ENCODE measurements at regions not wholly inside any gene's neighbourhood (a gene's known extent, or its start where the extent isn't known, plus 50 kb on each side); places are given as distances from the start of the nearest gene placed in this dataset.

GRCh38 chr1:14115976-14116375 is 416.0 kb downstream of the PRDM2 start:
- H4K91ac ChIP-seq (ENCODE audit: low read depth, low read length, poor library complexity): no peak overlapping the region
- H3K36me3 ChIP-seq (replicated peaks in 1 of 2; ENCODE audit: control insufficient read depth in 2 of 2, insufficient read depth in 2 of 2, low read length in 2 of 2): no peaks in the 10 kb centered on the region
- H3K9me3 ChIP-seq (replicated peaks in 1 of 2; ENCODE audit: control insufficient read depth in 2 of 2, insufficient read depth in 1 of 2, low read depth in 1 of 2, low read length in 2 of 2): peaks cover 0 to 9% of the 10 kb centered on the region in 2 donors
- H4K8ac ChIP-seq (ENCODE audit: low read depth, low read length): no peak overlapping the region
- no peak overlapping the region for H2AFZ ChIP-seq (ENCODE audit: low read length)
- peaks cover 0 to 5% of the 10 kb centered on the region in 2 donors for H3K4me1 ChIP-seq (ENCODE audit: control insufficient read depth in 2 of 2, insufficient read depth in 1 of 2, low read depth in 1 of 2, low read length in 2 of 2)
- H3K18ac ChIP-seq (ENCODE audit: low read length): no peak overlapping the region
- no peak overlapping the region for H3K14ac ChIP-seq (ENCODE audit: low read length)
- no peak overlapping the region for H3K23ac ChIP-seq (ENCODE audit: low read depth, low read length, poor library complexity)
- no peak overlapping the region for H3K9ac ChIP-seq (ENCODE audit: low read depth, low read length, poor library complexity)
- DNase-seq (ENCODE audit: low spot score): no peak
- no peak overlapping the region for H3K4me3 ChIP-seq (ENCODE audit: low read length in 2 of 2)
- H2BK15ac ChIP-seq (ENCODE audit: low read length): no peak overlapping the region
- H3K79me1 ChIP-seq (ENCODE audit: low read depth, low read length): no peaks in the 10 kb centered on the region
- WGBS, 2 donors (ENCODE audit: extremely low coverage in 2 of 2, insufficient read length in 2 of 2, insufficient replicate concordance in 1 of 2): no CpG with 5 or more reads among the region's 4 CpGs
- H3K4me2 ChIP-seq (ENCODE audit: insufficient read depth, low read length, poor library complexity, severe bottlenecking): no peak overlapping the region
- H2AK5ac ChIP-seq (ENCODE audit: low read depth, low read length): no peak overlapping the region
- no peak overlapping the region for H2BK12ac ChIP-seq (ENCODE audit: low read length)
- H2BK5ac ChIP-seq (ENCODE audit: low read length): no peak overlapping the region
- no peak overlapping the region for H3K27ac ChIP-seq (replicated peaks; ENCODE audit: low read length)
- H3K4ac ChIP-seq (ENCODE audit: low read length): no peak overlapping the region
- H3K27me3 ChIP-seq (ENCODE audit: control insufficient read depth in 3 of 3, insufficient read depth in 3 of 3, low read depth in 1 of 3, low read length in 3 of 3): no peaks in the 10 kb centered on the region
- no peak overlapping the region for H2BK120ac ChIP-seq (ENCODE audit: low read depth, low read length)

GRCh38 chr1:14117700-14118099 is 417.7 kb downstream of the PRDM2 start:
- H3K79me1 ChIP-seq (ENCODE audit: low read depth, low read length): no peaks in the 10 kb centered on the region
- H3K14ac ChIP-seq (ENCODE audit: low read length): peak overlapping the region; percentile 9
- H2BK120ac ChIP-seq (ENCODE audit: low read depth, low read length): no peak overlapping the region
- no peak overlapping the region for H2AK5ac ChIP-seq (ENCODE audit: low read depth, low read length)
- no peak overlapping the region for H3K27ac ChIP-seq (replicated peaks; ENCODE audit: low read length)
- H3K4me1 ChIP-seq (ENCODE audit: control insufficient read depth in 2 of 2, insufficient read depth in 1 of 2, low read depth in 1 of 2, low read length in 2 of 2): peaks cover 0 to 5% of the 10 kb centered on the region in 2 donors
- H2BK5ac ChIP-seq (ENCODE audit: low read length): no peak overlapping the region
- H2AFZ ChIP-seq (ENCODE audit: low read length): no peak overlapping the region
- no peak overlapping the region for H2BK15ac ChIP-seq (ENCODE audit: low read length)
- H3K27me3 ChIP-seq (ENCODE audit: control insufficient read depth in 3 of 3, insufficient read depth in 3 of 3, low read depth in 1 of 3, low read length in 3 of 3): no peaks in the 10 kb centered on the region
- no peak overlapping the region for H3K18ac ChIP-seq (ENCODE audit: low read length)
- no peak overlapping the region for H3K4me2 ChIP-seq (ENCODE audit: insufficient read depth, low read length, poor library complexity, severe bottlenecking)
- no peak overlapping the region for H4K91ac ChIP-seq (ENCODE audit: low read depth, low read length, poor library complexity)
- no peaks in the 10 kb centered on the region for H3K36me3 ChIP-seq (replicated peaks in 1 of 2; ENCODE audit: control insufficient read depth in 2 of 2, insufficient read depth in 2 of 2, low read length in 2 of 2)
- H3K4ac ChIP-seq (ENCODE audit: low read length): no peak overlapping the region
- no peak overlapping the region for H2BK12ac ChIP-seq (ENCODE audit: low read length)
- no CpG with 5 or more reads among the region's 2 CpGs for WGBS, 2 donors (ENCODE audit: extremely low coverage in 2 of 2, insufficient read length in 2 of 2, insufficient replicate concordance in 1 of 2)
- no peak overlapping the region for H3K4me3 ChIP-seq (ENCODE audit: low read length in 2 of 2)
- DNase-seq (ENCODE audit: low spot score): no peak
- peaks cover 0 to 9% of the 10 kb centered on the region in 2 donors for H3K9me3 ChIP-seq (replicated peaks in 1 of 2; ENCODE audit: control insufficient read depth in 2 of 2, insufficient read depth in 1 of 2, low read depth in 1 of 2, low read length in 2 of 2)
- no peak overlapping the region for H3K23ac ChIP-seq (ENCODE audit: low read depth, low read length, poor library complexity)
- no peak overlapping the region for H4K8ac ChIP-seq (ENCODE audit: low read depth, low read length)
- H3K9ac ChIP-seq (ENCODE audit: low read depth, low read length, poor library complexity): no peak overlapping the region

DNA sequence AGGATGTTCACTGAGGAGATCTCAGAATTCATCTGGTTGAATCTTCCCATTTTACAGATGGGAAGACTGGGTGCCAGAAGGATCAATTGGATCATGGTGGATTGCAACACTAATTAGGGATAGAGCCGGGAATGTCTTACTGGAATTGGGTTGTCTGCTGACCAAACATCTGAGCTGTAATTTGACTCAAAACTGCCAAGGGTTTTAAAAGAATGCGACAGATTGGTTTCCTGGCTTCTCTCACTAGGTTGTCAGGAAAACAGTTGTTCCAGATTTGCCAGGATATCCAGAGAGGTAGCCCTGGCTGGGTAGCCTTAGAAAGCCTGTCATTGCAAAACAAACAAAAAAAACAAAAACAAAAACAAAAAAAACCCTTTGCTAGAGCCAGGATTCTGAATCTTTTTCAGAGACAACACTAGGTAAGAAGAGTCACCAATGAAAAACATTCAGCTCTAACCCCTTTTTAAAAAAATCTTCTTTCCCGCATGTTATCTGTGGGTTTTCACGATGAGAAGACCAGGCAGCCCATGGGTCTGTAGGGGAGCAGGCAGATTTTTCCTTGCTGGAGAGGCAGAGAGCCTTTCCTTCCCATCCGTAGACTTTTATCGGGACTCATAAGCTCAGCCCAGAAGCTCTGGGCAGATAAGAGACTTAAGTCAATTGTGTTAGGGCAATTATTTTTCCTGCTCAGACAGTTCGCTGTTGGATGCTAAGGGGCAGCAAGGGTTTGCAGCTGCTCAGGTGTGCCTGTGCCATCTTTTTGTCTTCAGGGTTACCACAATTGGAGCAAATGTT is 418.9 kb downstream of the PRDM2 start:
- Histone ChIP-seq H3K36me3 (replicated peaks in 1 of 2; ENCODE audit: control insufficient read depth in 2 of 2, insufficient read depth in 2 of 2, low read length in 2 of 2) (no peaks in the 10 kb centered on the region), H3K27ac (replicated peaks; ENCODE audit: low read length) (no peak overlapping the region), H2BK15ac (ENCODE audit: low read length) (no peak overlapping the region), H2AFZ (ENCODE audit: low read length) (no peak overlapping the region), H3K14ac (ENCODE audit: low read length) (no peak overlapping the region), H3K4me2 (ENCODE audit: insufficient read depth, low read length, poor library complexity, severe bottlenecking) (no peak overlapping the region), H3K18ac (ENCODE audit: low read length) (no peak overlapping the region), H3K4me3 (ENCODE audit: low read length in 2 of 2) (no peak overlapping the region), H3K27me3 (ENCODE audit: control insufficient read depth in 3 of 3, insufficient read depth in 3 of 3, low read depth in 1 of 3, low read length in 3 of 3) (no peaks in the 10 kb centered on the region), H3K9ac (ENCODE audit: low read depth, low read length, poor library complexity) (no peak overlapping the region), H4K91ac (ENCODE audit: low read depth, low read length, poor library complexity) (no peak overlapping the region), H3K9me3 (replicated peaks in 1 of 2; ENCODE audit: control insufficient read depth in 2 of 2, insufficient read depth in 1 of 2, low read depth in 1 of 2, low read length in 2 of 2) (peaks cover 0 to 9% of the 10 kb centered on the region in 2 donors), H2BK12ac (ENCODE audit: low read length) (no peak overlapping the region), H3K23ac (ENCODE audit: low read depth, low read length, poor library complexity) (no peak overlapping the region), H4K8ac (ENCODE audit: low read depth, low read length) (no peak overlapping the region), H2BK5ac (ENCODE audit: low read length) (no peak overlapping the region), H3K79me1 (ENCODE audit: low read depth, low read length) (no peaks in the 10 kb centered on the region), H3K4ac (ENCODE audit: low read length) (no peak overlapping the region), H2AK5ac (ENCODE audit: low read depth, low read length) (no peak overlapping the region), H2BK120ac (ENCODE audit: low read depth, low read length) (no peak overlapping the region), H3K4me1 (ENCODE audit: control insufficient read depth in 2 of 2, insufficient read depth in 1 of 2, low read depth in 1 of 2, low read length in 2 of 2) (peaks cover 0 to 5% of the 10 kb centered on the region in 2 donors)
- no CpG with 5 or more reads among the region's 7 CpGs for WGBS, 2 donors (ENCODE audit: extremely low coverage in 2 of 2, insufficient read length in 2 of 2, insufficient replicate concordance in 1 of 2)
- DNase-seq (ENCODE audit: low spot score): no peak

DNA sequence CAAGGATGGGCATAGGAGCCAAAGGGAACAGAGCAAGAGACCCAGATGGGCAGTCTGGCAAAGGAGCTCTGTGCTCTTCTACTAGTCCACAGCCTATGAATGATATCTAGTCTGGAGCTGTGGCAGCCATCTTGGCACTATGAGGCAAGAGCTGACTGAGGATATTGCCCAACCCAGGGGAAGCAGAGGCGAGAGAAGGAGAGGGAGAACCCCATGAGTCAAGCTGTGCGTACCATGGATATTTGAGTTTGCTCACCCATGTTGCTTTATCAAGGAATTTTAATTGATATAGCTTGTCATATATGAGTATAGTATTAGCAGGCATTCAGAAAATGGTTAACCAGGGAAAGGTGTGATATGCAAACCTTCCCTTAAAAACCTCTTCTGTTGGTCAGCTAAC is 420.9 kb downstream of the PRDM2 start:
- Histone ChIP-seq H3K4ac (ENCODE audit: low read length) (no peak overlapping the region), H4K91ac (ENCODE audit: low read depth, low read length, poor library complexity) (no peak overlapping the region), H3K18ac (ENCODE audit: low read length) (no peak overlapping the region), H2BK5ac (ENCODE audit: low read length) (no peak overlapping the region), H3K79me1 (ENCODE audit: low read depth, low read length) (no peaks in the 10 kb centered on the region), H2BK15ac (ENCODE audit: low read length) (no peak overlapping the region), H2BK12ac (ENCODE audit: low read length) (no peak overlapping the region), H2AK5ac (ENCODE audit: low read depth, low read length) (no peak overlapping the region), H2AFZ (ENCODE audit: low read length) (no peak overlapping the region), H3K36me3 (replicated peaks in 1 of 2; ENCODE audit: control insufficient read depth in 2 of 2, insufficient read depth in 2 of 2, low read length in 2 of 2) (no peaks in the 10 kb centered on the region), H3K9me3 (replicated peaks in 1 of 2; ENCODE audit: control insufficient read depth in 2 of 2, insufficient read depth in 1 of 2, low read depth in 1 of 2, low read length in 2 of 2) (peaks cover 0 to 6% of the 10 kb centered on the region in 2 donors), H3K4me3 (ENCODE audit: low read length in 2 of 2) (no peak overlapping the region), H3K23ac (ENCODE audit: low read depth, low read length, poor library complexity) (no peak overlapping the region), H3K27ac (replicated peaks; ENCODE audit: low read length) (no peak overlapping the region), H3K14ac (ENCODE audit: low read length) (no peak overlapping the region), H3K9ac (ENCODE audit: low read depth, low read length, poor library complexity) (no peak overlapping the region), H3K27me3 (ENCODE audit: control insufficient read depth in 3 of 3, insufficient read depth in 3 of 3, low read depth in 1 of 3, low read length in 3 of 3) (no peaks in the 10 kb centered on the region), H2BK120ac (ENCODE audit: low read depth, low read length) (no peak overlapping the region), H4K8ac (ENCODE audit: low read depth, low read length) (no peak overlapping the region), H3K4me2 (ENCODE audit: insufficient read depth, low read length, poor library complexity, severe bottlenecking) (no peak overlapping the region), H3K4me1 (ENCODE audit: control insufficient read depth in 2 of 2, insufficient read depth in 1 of 2, low read depth in 1 of 2, low read length in 2 of 2) (no peaks in the 10 kb centered on the region)
- WGBS, 2 donors (ENCODE audit: extremely low coverage in 2 of 2, insufficient read length in 2 of 2, insufficient replicate concordance in 1 of 2): no CpG with 5 or more reads among the region's 2 CpGs
- DNase-seq (ENCODE audit: low spot score): no peak
